Sciatic nerve (tissue), 2 donors: ENCODE measurements at regions not wholly inside any gene's neighbourhood (a gene's known extent, or its start where the extent isn't known, plus 50 kb on each side); places are given as distances from the start of the nearest gene placed in this dataset.
A peak's percentile ranks its signal among the peaks of the same experiment; 100 is the strongest.
"Not testable (repeated sequence)": the region's sequence is repeated elsewhere in the genome, so short reads cannot be mapped to it uniquely, and the experiment has no call there.

ENCODE experiments used
- ATAC-seq: fragments of 200-7000 bp; cut with Tn5 transposase; one replicate; pipeline ENCODE4 v1.9.1; 2020; ENCODE audit warnings: mild to moderate bottlenecking, moderate library complexity
- DNase-seq: peaks from one replicate; pipeline ENCODE4 v3.0.0-alpha.2; 2020; ENCODE audit warnings: low spot score
- intact Hi-C: fragments of 100-400 bp; cut with DNase I; formaldehyde crosslinking; loops from one replicate; pipeline ENCODE4 v1.14.2; 2022
- donor health status: DM: no; HTN: no; CAD: no.
- donor health status: DM: no; HTN: no; CAD: no.

DNA sequence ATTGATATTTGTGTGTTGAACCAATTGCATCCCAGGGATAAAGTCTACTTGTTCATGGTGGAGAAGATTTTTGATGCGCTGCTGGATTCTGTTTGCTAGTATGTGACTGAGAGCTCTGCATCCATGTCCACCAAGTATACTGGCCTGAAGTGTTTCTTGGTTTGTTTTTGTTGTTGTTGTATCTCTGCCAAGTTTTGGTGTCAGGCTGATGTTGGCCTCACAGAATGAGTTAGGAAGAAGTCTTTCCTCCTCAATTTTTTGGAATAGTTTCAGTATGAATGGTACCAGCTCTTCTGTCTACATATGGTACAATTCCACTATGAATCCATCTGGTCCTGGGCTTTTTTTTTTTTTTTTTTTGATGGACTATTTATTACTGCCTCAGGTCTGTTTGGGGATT is 50.9 kb upstream of the OSTN start:
- intact Hi-C loops, result no loop called here
- no peak for DNase-seq
- ATAC-seq, result no peak

DNA sequence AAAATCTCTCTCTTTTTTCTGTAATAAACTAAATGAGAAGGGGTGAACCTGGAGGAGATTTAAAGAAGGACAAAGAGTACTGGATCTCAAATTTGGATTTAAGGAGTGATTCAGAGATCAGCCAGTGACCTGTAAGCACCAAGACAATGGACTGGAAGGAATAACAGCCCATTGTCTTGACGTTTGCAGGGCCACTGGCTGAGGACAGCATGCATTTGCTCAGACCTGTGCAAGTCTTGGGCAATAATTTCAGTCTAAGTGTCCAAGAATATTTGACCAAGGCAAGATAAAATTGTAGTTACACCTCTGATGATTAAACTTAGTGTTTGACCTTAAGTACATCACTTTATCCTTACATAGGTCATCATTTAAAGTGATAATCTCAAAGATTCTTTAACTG is 55.8 kb upstream of the OSTN start:
- intact Hi-C loops, result no loop called here
- ATAC-seq (no peak), DNase-seq (no peak)

DNA sequence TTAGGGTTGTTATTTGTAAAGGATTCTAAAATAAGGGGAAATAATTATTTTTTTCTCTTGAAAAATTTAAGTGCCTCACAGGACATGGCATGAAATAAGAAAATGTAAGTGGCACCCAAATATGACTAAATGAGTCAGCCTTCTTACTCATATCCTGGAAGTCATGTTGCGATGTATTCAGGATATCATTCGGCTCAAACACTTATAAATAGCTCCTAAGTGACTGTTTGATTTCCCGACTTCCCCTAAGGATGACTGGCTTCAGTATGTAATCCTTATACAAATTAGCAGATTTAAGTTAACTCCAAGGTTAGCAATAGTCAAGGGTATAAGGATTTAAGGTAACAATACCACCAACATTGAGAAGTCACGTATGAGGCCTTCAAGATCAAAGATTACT is 57.3 kb upstream of the OSTN start:
- ATAC-seq (no peak), DNase-seq (no peak)
- intact Hi-C loops, result no loop called here

DNA sequence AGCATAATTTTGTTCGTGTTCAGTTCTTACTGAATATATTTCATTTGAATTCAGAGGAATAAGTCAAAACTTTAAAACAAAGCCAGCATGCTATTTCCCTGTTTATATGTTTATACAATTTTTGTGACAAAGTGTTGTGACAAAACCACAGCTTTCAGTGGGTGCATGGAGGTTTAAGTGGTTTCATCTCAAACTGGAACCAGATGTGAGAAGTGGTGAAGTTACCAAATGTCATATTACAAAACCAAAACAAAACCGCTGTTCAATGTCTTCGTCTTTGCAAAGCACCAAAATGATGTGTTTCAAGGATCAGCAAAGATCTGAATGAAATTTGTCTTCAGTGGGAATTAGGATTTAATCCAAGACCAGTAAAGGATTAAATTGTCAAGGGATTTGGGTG is 59.3 kb upstream of the OSTN start:
- no peak for DNase-seq
- intact Hi-C loops, result no loop called here
- ATAC-seq, result no peak

DNA sequence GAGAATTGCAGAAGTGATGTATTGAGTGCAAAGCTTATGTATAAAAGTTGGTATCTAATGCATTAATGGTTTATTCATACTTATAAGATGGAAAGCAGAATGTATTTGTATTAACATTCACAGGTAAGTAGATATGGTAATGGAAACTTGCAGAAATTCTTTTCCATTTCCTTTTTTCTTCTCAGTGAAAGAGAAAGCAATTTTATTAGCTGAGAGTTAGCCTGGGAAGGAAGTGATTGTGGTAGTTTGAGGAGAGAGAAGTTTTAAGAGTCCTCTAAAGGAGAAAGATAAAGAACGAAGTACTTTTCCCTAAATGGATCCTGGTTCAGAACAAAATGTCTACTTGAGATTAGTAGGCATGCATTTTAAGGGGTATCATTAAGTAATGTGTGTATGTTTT is 60.1 kb upstream of the OSTN start:
- no peak for DNase-seq
- intact Hi-C loops, result no loop called here
- no peak for ATAC-seq

DNA sequence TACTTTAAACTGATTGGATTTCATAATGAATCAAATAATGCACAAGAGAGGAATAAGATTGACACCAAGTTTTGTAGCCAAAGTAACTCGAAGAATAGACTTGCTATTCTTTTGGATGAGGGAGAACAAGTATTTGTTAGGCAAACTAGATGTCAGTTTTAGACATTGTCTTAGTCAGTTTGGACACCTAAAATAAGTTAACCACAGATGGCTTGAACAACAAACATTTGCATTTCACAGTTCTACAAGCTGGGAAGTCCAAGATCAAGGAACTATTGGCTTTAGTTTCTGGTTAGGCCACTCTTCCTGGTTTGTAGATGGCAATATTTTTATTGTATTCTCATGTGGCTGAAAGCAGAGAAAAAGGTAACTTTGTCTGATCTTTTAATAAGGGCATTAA is 61.3 kb upstream of the OSTN start:
- no peak for DNase-seq
- no peak for ATAC-seq
- intact Hi-C loops, result no loop called here

DNA sequence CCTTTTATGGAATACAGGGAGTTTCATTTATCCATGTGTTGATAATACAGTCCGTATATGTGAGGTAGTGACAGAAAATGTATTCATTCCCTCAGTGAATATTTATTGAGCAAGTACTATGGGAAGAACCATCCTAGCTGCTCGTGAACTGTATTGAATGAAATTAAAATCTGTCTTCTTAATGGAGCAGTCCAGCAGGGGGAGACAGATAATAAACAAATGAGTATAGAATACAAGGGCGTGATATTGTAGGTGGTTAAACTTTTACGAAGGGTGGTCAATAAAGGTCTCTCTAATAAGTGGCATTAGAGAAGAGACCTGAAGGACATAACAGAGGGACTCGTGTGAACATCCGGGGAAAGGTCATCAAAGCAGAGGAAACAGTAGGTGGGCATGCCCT is 62.7 kb upstream of the OSTN start:
- no peak for ATAC-seq
- no peak for DNase-seq
- intact Hi-C loops, result no loop called here

DNA sequence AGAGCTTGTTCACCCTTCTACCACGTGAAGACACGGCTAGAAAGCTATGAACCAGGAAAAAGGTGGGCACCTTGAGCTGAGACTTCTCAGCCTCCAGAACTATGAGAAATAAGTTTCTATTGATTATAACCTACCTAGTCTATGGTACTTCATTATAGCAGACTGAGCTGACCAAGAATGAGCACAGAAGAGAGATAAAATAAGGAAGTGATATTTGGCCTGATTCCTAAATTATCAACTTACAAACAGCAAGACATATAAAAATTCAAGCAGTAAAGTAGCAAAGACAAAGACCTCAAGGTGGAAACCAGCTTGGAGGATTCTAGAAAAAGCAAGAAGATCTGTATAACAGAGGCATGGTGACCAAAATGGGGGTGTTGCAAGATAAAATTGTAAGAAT is 63.9 kb upstream of the OSTN start:
- no peak for ATAC-seq
- no peak for DNase-seq
- intact Hi-C loops, result no loop called here

DNA sequence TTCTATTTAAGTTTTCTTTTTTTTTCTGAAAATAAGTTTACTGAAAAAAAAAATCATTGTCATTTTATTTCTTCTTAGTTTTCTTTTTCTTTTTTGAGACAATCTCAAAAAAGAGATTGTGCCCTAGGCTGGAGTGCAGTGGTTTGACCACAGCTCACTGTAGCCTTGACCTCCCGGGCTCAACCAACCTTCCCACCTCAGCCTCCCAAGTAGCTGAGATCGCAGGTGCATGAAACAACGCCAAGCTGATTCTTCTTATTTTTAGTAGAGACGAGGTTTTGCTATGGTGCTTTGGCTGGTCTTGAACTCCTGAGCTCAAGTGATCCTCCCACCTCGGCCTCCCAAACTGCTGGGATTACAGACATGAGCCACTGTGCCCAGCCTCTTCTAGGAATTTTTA is 65.7 kb upstream of the OSTN start:
- intact Hi-C loops, result no loop called here

DNA sequence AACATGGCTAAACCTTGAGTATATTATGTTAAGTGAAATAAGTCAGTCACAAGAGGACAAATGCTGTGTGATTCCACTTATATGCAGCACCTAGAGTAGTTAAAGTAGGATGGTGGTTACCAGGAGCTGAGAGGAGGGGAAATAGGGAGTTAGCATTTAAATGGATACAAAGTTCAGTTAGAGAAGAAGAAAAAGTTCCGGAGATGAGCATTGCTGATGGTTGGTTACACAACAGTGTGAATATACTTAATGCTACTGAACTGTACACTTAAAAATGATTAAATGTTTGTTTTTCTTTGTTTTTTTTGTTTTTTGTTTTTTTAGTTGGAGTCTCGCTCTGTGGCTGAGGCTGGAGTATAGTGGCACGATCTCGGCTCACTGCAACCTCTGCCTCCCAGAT is 67.7 kb upstream of the OSTN start:
- ATAC-seq (no peak), DNase-seq (no peak)
- intact Hi-C loops, result no loop called here

More for the DNA sequence above, 65.7 kb upstream of the OSTN start:
- DNase-seq, result no peak
- no peak for ATAC-seq

DNA sequence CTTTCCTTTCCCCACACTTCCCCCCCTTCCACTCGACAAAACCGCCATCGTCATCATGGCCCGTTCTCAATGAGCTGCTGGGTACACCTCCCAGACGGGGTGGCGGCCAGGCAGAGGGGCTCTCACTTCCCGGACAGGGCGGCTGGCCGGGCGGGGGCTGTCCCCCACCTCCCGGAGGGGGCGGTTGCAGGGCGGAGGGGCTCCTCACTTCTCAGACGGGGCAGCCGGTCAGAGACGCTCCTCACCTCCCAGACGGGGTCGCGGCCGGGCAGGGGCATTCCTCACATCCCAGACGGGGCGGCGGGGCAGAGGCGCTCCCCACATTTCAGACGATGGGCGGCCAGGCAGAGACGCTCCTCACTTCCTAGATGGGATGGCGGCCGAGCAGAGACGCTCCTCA is 74.2 kb upstream of the OSTN start:
- intact Hi-C loops, DNase-seq, ATAC-seq: not testable (repeated sequence)

DNA sequence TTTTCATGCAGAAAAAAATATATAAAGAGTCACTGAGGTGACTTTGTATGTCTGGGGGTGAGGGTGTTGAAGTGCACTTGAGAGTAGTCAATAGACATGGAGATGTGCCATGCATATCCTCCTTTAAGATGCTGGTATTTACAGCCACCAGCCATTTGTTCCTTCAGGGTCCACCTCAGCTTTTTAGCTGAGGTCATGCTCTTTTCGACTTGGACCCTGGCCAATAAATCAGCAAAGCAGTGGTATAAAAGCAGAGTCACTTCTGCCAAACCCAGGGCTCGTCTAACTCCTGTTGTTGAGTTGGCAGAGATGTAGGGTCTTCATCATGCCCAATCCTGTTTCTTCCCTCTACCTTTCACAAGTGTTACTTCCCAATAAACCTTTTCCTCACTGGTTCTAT is 75.1 kb upstream of the OSTN start:
- intact Hi-C loops, result no loop called here
- no peak for DNase-seq
- no peak for ATAC-seq

DNA sequence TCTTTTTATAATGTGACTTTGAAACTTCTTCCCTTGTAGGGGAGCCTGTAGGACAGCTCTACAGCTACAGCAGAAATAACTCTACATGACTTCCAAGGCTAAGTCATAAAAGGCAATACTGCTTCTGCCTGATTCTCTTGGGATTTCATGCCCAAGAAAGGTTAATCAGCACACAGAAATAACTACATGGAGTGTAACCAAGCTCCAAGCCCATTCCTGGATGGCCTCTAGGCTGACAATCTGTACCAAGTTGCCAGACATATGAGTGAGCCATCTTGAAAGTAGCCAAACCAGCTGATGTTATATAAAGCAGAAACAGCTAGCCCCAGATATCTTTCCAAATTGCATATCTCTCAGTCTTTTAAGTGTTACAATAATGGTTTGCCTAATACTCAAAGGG is 75.8 kb upstream of the OSTN start:
- intact Hi-C loops, result no loop called here
- DNase-seq (no peak), ATAC-seq (no peak)

DNA sequence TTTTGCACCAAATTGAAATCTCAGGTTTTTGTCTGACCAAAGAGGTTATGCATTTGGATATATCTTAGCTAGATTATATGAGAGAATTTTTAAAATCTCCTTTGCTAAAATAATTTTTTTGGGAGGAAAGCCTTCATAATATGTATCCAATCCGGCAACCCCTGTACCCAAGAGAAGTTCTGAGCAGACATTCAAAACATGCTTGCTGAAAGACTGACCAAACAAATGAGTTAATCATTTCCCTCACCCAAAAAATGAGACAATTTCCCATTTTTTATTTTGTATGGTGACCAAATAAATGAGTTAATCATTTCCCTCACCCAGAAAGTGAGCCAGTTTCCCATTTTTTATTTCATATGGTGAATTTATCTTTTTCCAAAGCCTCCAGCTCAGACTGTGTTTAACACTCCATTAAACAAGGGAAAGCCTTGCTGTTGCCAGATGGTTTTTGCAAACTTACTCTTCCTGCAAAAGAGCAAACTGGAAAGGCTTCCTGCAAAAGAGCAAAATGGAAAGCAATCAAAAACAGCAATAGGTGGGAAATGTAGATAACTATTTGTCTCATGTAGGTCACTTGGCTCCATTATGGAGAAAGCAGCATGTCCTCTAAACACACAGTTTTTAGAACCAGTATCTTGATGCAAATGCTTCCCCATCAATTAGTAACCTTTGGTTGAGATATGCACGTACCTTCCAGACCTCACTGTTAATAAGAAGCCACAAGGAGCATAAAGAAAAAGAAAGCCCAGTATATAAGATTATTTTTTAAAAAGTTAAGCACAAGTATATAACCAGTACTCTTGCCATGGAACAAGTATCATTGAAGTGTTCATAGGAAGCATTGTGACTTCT is 78.4 kb upstream of the OSTN start:
- no peak for DNase-seq
- no peak for ATAC-seq
- intact Hi-C loops, result no loop called here

DNA sequence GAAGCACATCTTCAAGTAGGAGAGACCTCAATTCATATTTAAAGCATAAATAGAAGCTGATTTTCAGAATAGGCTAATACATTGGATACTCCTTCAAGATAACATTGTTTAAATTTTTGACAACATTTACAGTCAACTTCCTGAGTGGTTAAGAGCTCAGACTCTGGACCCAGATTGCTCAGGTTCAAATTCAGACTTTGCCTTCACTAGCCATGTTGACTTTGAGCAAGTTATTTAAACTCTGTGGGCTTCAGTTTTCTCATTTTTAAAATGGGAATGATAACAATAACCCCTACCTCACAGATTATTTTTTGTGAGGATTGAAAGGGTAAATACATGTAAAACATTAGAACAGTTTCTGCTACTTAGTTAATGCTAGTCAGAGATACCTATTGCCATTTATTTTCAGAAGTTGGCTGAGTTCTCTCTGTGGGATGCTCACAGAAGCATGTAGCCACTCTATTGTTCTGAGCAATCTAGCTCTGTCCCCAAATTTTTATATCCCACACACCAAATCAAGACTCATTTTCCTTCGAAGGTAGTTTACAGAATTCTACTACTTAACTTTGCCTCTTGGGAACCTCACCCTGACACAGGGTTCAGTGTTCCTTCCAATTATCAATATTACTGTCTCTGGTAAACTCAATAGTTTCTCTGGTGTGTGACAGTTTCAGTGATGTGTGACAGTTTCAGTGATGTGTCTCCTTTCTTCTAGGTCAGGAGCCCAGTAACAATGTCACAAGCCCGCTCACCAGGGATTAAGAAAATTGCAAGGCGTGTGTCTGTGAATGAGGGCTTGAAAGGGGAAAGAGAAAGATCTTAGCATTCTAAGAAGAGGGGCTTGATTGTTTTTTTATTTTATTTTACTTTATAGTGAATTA is 79.4 kb upstream of the OSTN start:
- ATAC-seq (no peak), DNase-seq (no peak)
- intact Hi-C loops, result no loop called here

DNA sequence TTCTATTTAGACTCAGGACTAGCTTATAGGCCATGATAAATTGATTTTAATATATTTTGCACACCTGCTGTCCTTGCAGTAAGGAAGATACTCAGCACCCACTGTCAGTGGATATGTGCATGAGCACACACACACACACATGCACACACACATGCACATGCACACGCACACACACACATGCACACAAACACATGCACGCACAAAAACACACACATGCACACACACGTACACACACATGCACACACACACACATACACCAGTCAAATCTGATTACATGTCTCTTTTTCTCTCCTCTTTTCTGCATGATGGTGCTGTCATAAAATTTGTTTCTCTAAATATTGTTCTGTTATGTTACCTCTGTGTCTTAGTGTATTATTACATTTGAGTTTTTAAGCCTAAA is 87.3 kb upstream of the OSTN start:
- intact Hi-C loops, result no loop called here
- DNase-seq, result no peak
- no peak for ATAC-seq

DNA sequence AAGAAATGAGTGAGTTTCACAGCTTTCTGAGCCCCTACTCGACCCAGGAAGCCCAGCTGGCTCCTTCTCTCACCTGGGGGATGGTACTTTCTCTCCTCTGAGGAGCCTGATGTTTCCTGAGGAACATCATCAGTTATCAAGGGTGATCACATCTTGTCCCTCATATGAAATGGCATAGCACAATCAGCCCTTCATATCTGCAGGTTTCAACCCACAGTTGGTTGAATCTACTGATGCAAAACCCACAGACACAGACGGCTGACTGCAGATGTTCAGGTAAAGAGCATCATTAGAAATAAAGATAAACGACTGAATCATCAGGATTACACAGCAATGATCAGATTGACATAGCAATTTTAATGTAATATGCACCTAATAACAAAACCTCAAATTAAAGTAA is 93.6 kb upstream of the OSTN start:
- DNase-seq, result no peak
- no peak for ATAC-seq
- intact Hi-C loops, result no loop called here

DNA sequence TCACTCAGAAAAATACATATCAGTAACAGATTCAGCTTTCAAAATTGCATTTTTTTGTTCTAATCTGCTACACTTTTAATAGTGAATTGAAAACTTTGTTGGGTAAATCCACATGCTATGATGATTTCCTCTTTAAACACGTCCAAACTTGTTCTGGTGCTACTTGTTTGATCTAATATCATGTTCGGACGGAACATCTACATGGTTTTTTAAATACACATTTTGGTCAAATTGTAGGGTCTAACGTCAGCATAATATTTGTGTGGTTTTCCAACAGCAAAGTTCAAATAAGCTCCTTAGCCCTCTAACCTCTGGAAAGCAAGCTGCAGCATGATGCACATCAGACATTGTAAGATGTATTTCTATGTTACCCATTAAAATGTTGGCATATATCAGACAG is 98.5 kb upstream of the OSTN start:
- intact Hi-C loops, result no loop called here
- ATAC-seq (no peak), DNase-seq (no peak)

DNA sequence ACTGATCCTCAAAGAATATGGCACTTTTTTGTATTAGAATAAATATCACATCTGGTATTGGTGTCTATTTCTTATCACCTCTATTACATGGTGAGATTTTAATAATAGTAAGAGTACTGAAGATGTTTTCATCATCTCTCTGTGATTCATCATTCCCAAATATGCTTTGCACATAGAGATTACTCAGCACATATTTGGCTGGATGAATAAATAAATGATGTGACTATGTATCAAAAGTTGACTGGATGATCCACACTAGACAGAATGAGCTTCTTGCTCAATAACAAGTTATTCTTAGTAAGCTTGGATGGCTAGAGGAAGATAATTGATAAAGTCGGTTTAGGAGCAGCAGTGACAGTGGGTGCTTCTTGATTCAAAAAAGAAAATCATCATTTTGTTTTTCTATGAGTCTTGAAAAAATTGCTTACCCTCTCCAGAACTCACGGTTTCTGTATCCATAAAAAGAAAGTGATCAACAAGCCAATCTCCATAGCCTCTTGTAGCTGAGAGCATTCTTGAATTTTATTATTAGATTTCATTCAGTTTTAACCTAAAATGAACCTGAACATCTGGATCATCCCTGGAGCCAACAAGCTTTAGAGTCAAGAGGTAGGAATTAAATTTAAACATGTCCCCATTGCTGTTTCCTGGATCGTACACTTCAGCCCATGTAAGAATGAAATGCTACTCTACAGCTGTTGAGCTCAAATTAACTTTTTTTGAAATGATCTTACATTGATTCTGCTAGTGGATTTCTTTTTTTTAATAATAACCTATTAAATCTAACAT is 104.8 kb upstream of the OSTN start:
- no peak for DNase-seq
- ATAC-seq, result peak; percentile 60
- intact Hi-C loops, result no loop called here

DNA sequence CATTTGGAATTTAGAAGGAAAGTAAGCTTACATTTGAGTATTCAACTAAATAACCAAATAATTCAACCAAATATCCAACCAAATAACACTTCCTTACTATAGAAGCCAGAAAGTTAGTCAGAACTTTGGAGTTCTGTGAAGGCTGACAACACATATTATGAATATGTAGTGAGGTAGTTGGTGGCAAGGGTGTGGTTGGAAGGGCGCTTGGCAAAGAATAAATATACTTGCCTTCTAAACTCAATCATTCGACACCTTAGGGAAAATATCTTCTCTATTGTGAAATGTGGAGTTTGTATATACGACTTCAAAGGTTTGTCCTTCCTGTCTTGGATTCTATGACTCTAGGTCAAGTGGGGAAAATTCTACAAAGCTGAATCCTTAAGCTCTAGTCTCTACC is 111.7 kb upstream of the OSTN start:
- ATAC-seq (no peak), DNase-seq (no peak)
- intact Hi-C loops, result no loop called here
